H1 (cell line): ENCODE measurements at regions not wholly inside any gene's neighbourhood (a gene's known extent, or its start where the extent isn't known, plus 50 kb on each side); places are given as distances from the start of the nearest gene placed in this dataset.
"Not testable (repeated sequence)": the region's sequence is repeated elsewhere in the genome, so short reads cannot be mapped to it uniquely, and the experiment has no call there.

Source experiments
- CTCF ChIA-PET: fragments of 300-600 bp; sonication (Branson Sonifier 250); formaldehyde crosslinking; loops from one replicate; lab custom pipeline; 2021; ENCODE audit not compliant: partially characterized antibody; lab: Charles Lee
- POLR2A ChIA-PET: fragments of 300-600 bp; sonication (Branson Sonifier 250); formaldehyde crosslinking; loops from one replicate; lab custom pipeline; 2021; ENCODE audit warnings: inconsistent platforms; ENCODE audit not compliant: partially characterized antibody; lab: Charles Lee
- DNase-seq, 2 experiments: peaks; one replicate each; pipeline versions ENCODE4 v3.0.0 to v3.0.0-alpha.2; 2010 to 2022; ENCODE audit warnings: low spot score in 2 of 2, low read depth in 1 of 2, mixed read lengths in 1 of 2
- FAIRE-seq: peaks from 2 replicates; lab custom pipeline; 2011; peaks lifted over from hg19 to GRCh38; lab: Jason Lieb, UNC
- H2AFZ ChIP-seq: 2 replicates; pipeline ENCODE4 v1.8.1; 2012; ENCODE audit warnings: low read length, inconsistent platforms
- H2AK5ac ChIP-seq: 2 replicates; pipeline ENCODE4 v1.6.1; 2013; ENCODE audit warnings: low read depth, low read length
- H2BK120ac ChIP-seq: replicated peaks from 2 replicates; pipeline ENCODE3; 2013; ENCODE audit warnings: low read depth, low read length, inconsistent platforms
- H2BK12ac ChIP-seq: 2 replicates; pipeline ENCODE4 v1.6.1; 2013; ENCODE audit warnings: low read depth, low read length
- H2BK15ac ChIP-seq: 2 replicates; pipeline ENCODE4 v1.6.1; 2013; ENCODE audit warnings: low read length
- H2BK20ac ChIP-seq: 2 replicates; pipeline ENCODE4 v1.6.1; 2013; ENCODE audit warnings: low read length
- H2BK5ac ChIP-seq: 2 replicates; pipeline ENCODE4 v1.6.1; 2013; ENCODE audit warnings: low read depth, low read length
- H3K14ac ChIP-seq: 2 replicates; pipeline ENCODE4 v1.6.1; 2013; ENCODE audit warnings: inconsistent platforms; ENCODE audit not compliant: insufficient read length
- H3K18ac ChIP-seq: 2 replicates; pipeline ENCODE4 v1.6.1; 2013; ENCODE audit warnings: low read length; ENCODE audit errors: extremely low read depth
- H3K23ac ChIP-seq: 2 replicates; pipeline ENCODE4 v1.6.1; 2013; ENCODE audit warnings: inconsistent platforms; ENCODE audit not compliant: insufficient read length
- H3K23me2 ChIP-seq: 2 replicates; pipeline ENCODE4 v1.6.1; 2013; ENCODE audit warnings: low read depth, low read length
- H3K27ac ChIP-seq: 2 replicates; pipeline ENCODE4 v1.6.1; 2011; ENCODE audit warnings: low read depth, low read length, inconsistent platforms
- H3K27me3 ChIP-seq, 4 experiments: replicated peaks in 1 of 4; 1 replicate in 1 of 4; 2 replicates in 3 of 4; pipeline versions ENCODE4 v1.6.1 to v1.8.1; 2011 to 2013; ENCODE audit warnings: low read length in 3 of 4, mild to moderate bottlenecking in 3 of 4, inconsistent platforms in 2 of 4, mixed read lengths in 2 of 4, moderate library complexity in 1 of 4; ENCODE audit not compliant: control insufficient read depth in 3 of 4, insufficient read depth in 3 of 4; ENCODE audit errors: extremely low read depth in 1 of 4
- H3K36me3 ChIP-seq, 4 experiments: 2 replicates each; pipeline versions ENCODE4 v1.6.1 to v1.8.1; 2011 to 2013; ENCODE audit warnings: mild to moderate bottlenecking in 4 of 4, low read length in 3 of 4, moderate library complexity in 2 of 4, control low read depth in 1 of 4, inconsistent platforms in 1 of 4; ENCODE audit not compliant: insufficient read depth in 4 of 4, control insufficient read depth in 2 of 4
- H3K4ac ChIP-seq: replicated peaks from 2 replicates; pipeline ENCODE3; 2013; ENCODE audit warnings: low read length, low read depth, mixed read lengths, inconsistent platforms; ENCODE audit not compliant: insufficient read length
- H3K4me1 ChIP-seq, 4 experiments: replicated peaks in 1 of 4; 1 replicate in 1 of 4; 2 replicates in 3 of 4; pipeline versions ENCODE4 v1.6.1 to v1.8.1; 2011 to 2013; ENCODE audit warnings: low read length in 3 of 4, inconsistent platforms in 2 of 4, mixed read lengths in 1 of 4; ENCODE audit not compliant: insufficient read depth in 4 of 4, control insufficient read depth in 3 of 4
- H3K4me2 ChIP-seq, 2 experiments: 2 replicates each; pipeline versions ENCODE4 v1.6.1 to v1.8.1; 2011 to 2013; ENCODE audit warnings: low read depth in 2 of 2, low read length in 2 of 2, control low read depth in 1 of 2, inconsistent platforms in 1 of 2, mild to moderate bottlenecking in 1 of 2; ENCODE audit not compliant: insufficient read depth in 1 of 2
- H3K4me3 ChIP-seq, 4 experiments: fragments of 200-600, 300-600 bp in 1 of 4; sonication (generic), shearing (Covaris generic), sonication (Bioruptor Twin) in 1 of 4; 2 replicates each; pipeline versions ENCODE4 v1.5.1 to v1.8.1; 2011 to 2016; ENCODE audit warnings: low read length in 4 of 4, low read depth in 3 of 4, control low read depth in 2 of 4, inconsistent platforms in 2 of 4, mild to moderate bottlenecking in 2 of 4, mixed read lengths in 1 of 4, moderate library complexity in 1 of 4; ENCODE audit not compliant: insufficient read depth in 2 of 4; ENCODE audit errors: extremely low read depth in 1 of 4
- H3K56ac ChIP-seq: replicated peaks from 2 replicates; pipeline ENCODE3; 2013; ENCODE audit warnings: low read depth, mild to moderate bottlenecking, mixed read lengths, low read length, inconsistent platforms; ENCODE audit not compliant: insufficient read length
- H3K79me1 ChIP-seq: 2 replicates; pipeline ENCODE4 v1.6.1; 2013; ENCODE audit warnings: low read depth, low read length, control low read depth
- H3K79me2 ChIP-seq, 2 experiments: 2 replicates each; pipeline versions ENCODE4 v1.6.1 to v1.8.1; 2012 to 2013; ENCODE audit warnings: low read length in 2 of 2, mild to moderate bottlenecking in 2 of 2, inconsistent platforms in 1 of 2; ENCODE audit not compliant: insufficient read depth in 2 of 2, control insufficient read depth in 1 of 2
- H3K9ac ChIP-seq, 4 experiments: replicated peaks in 1 of 4; 1 replicate in 1 of 4; 2 replicates in 3 of 4; pipeline versions ENCODE4 v1.6.1 to v1.8.1; 2011 to 2013; ENCODE audit warnings: low read depth in 3 of 4, low read length in 3 of 4, control low read depth in 2 of 4, mild to moderate bottlenecking in 2 of 4, moderate library complexity in 2 of 4, inconsistent platforms in 1 of 4; ENCODE audit errors: extremely low read depth in 1 of 4
- H3K9me3 ChIP-seq, 2 experiments: 2 replicates each; pipeline versions ENCODE4 v1.6.1 to v1.8.1; 2012 to 2013; ENCODE audit warnings: mild to moderate bottlenecking in 2 of 2, moderate library complexity in 2 of 2, control low read depth in 1 of 2, inconsistent platforms in 1 of 2, low read depth in 1 of 2, low read length in 1 of 2, mixed read lengths in 1 of 2; ENCODE audit not compliant: insufficient read depth in 2 of 2
- H4K20me1 ChIP-seq, 2 experiments: replicated peaks in 1 of 2; 2 replicates each; pipeline versions ENCODE3 to v1.8.1; 2011 to 2013; ENCODE audit warnings: inconsistent platforms in 2 of 2, low read length in 2 of 2, mild to moderate bottlenecking in 1 of 2; ENCODE audit not compliant: insufficient read depth in 2 of 2, control insufficient read depth in 1 of 2
- H4K5ac ChIP-seq: 2 replicates; pipeline ENCODE4 v1.6.1; 2013; ENCODE audit warnings: low read length, low read depth, mixed read lengths, inconsistent platforms; ENCODE audit not compliant: insufficient read length
- H4K8ac ChIP-seq: 2 replicates; pipeline ENCODE4 v1.8.0; 2013; ENCODE audit warnings: mild to moderate bottlenecking, moderate library complexity, low read length, inconsistent platforms; ENCODE audit not compliant: insufficient read depth; ENCODE audit errors: extremely low read depth
- H4K91ac ChIP-seq: replicated peaks from 2 replicates; pipeline ENCODE3; 2013; ENCODE audit warnings: low read length, mixed read lengths, inconsistent platforms; ENCODE audit not compliant: insufficient read length
- BRCA1 ChIP-seq: IDR thresholded peaks from 2 replicates; pipeline ENCODE4 v1.6.1; 2012; ENCODE audit warnings: low read depth, low read length, improper control_type of control experiment
- CREB1 ChIP-seq: IDR thresholded peaks from 2 replicates; pipeline ENCODE4 v1.6.1; 2012; ENCODE audit warnings: inconsistent platforms
- FOSL1 ChIP-seq: IDR thresholded peaks from 2 replicates; pipeline ENCODE4 v1.6.1; 2011; ENCODE audit warnings: mild to moderate bottlenecking, low read depth, low read length, moderate library complexity; ENCODE audit not compliant: insufficient read depth
- GABPA ChIP-seq: IDR thresholded peaks from 2 replicates; pipeline ENCODE4 v1.6.1; 2011; ENCODE audit warnings: mild to moderate bottlenecking, low read length, moderate library complexity, borderline replicate concordance; ENCODE audit not compliant: insufficient read depth
- POLR2A ChIP-seq, 2 experiments: IDR thresholded peaks; 1 replicate in 1 of 2; 2 replicates in 1 of 2; pipeline ENCODE4 v1.6.1; 2011; ENCODE audit warnings: low read depth in 2 of 2, low read length in 2 of 2, mild to moderate bottlenecking in 2 of 2; ENCODE audit errors: control extremely low read depth in 1 of 2
- RAD21 ChIP-seq, 2 experiments: IDR thresholded peaks in 1 of 2; conservative IDR thresholded peaks in 1 of 2; 2 replicates each; pipeline ENCODE4 v1.6.1; 2011; ENCODE audit warnings: low read depth in 2 of 2, low read length in 2 of 2, improper control_type of control experiment in 1 of 2, inconsistent platforms in 1 of 2, mild to moderate bottlenecking in 1 of 2, moderate library complexity in 1 of 2
- RBBP5 ChIP-seq: IDR thresholded peaks from 2 replicates; pipeline ENCODE4 v1.7.1; 2012; ENCODE audit warnings: low read depth, mild to moderate bottlenecking, inconsistent platforms, low read length, moderate library complexity, borderline replicate concordance
- TBP ChIP-seq: IDR thresholded peaks from 2 replicates; pipeline ENCODE4 v1.6.1; 2011; ENCODE audit warnings: low read depth, low read length, improper control_type of control experiment
- WGBS, 2 experiments: shearing (Covaris generic) in 1 of 2; methylation state at CpG; one replicate each; pipeline versions ENCODE4 v1.1.6 to v1.1.7; 2013 to 2015; ENCODE audit warnings: low lambda C conversion rate in 2 of 2, mixed read lengths in 2 of 2, inconsistent platforms in 1 of 2, low coverage in 1 of 2, missing lambda C conversion rate in 1 of 2; ENCODE audit not compliant: insufficient replicate concordance in 2 of 2, insufficient coverage in 1 of 2, insufficient read length in 1 of 2; ENCODE audit errors: extremely low coverage in 1 of 2, missing lambda C conversion rate in 1 of 2; 5-methylcytosine and 5-hydroxymethylcytosine counted together
- TF ChIP-seq, protein P1 (sequence below): IDR thresholded peaks from 2 replicates; pipeline ENCODE4 v1.6.1; 2012; ENCODE audit warnings: low read length, inconsistent platforms

DNA sequence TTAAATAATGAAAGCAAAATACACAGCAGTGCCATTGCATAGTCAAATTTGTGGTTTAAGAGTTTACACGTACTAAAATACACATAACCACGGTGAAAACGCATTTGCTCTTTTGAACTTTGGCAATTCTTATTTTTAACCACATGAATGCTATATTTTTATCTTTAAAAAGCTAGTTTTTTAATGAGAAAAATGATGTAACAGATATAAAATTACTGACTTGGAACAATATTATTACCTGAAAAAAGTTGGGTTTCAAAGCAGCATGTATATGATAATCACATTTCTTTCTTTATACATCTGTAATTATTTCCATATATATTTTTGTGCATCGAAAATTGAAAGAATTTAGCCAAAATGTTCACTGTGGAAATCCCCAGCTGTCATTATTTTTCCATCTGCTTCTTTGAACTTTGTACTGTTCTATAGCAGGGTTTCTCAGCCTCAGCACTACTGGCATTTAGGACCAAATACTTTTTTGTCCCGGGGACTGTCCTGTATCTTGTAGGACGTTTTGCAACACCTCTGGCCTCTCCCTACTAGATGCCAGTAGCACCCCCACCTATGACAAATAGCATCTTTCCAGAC lies 75.9 kb upstream of the CAB39 start (continued):
- TF ChIP-seq, protein P1, sequence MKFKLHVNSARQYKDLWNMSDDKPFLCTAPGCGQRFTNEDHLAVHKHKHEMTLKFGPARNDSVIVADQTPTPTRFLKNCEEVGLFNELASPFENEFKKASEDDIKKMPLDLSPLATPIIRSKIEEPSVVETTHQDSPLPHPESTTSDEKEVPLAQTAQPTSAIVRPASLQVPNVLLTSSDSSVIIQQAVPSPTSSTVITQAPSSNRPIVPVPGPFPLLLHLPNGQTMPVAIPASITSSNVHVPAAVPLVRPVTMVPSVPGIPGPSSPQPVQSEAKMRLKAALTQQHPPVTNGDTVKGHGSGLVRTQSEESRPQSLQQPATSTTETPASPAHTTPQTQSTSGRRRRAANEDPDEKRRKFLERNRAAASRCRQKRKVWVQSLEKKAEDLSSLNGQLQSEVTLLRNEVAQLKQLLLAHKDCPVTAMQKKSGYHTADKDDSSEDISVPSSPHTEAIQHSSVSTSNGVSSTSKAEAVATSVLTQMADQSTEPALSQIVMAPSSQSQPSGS = no peak
- no peak for TF ChIP-seq GABPA
- TF ChIP-seq FOSL1 = no peak
- no peak for TF ChIP-seq BRCA1
- no peak for TF ChIP-seq RBBP5
- no peak for TF ChIP-seq POLR2A (IDR thresholded peaks at IDR 0.05; ENCODE audit: control extremely low read depth in 1 of 2, low read depth in 2 of 2, low read length in 2 of 2)
- no peak for TF ChIP-seq RAD21 (IDR thresholded peaks at IDR 0.05 in 1 of 2, conservative IDR thresholded peaks at IDR 0.05 in 1 of 2; ENCODE audit: low read depth in 2 of 2, low read length in 2 of 2)
- no peak for TF ChIP-seq TBP
- no peak for TF ChIP-seq CREB1

DNA sequence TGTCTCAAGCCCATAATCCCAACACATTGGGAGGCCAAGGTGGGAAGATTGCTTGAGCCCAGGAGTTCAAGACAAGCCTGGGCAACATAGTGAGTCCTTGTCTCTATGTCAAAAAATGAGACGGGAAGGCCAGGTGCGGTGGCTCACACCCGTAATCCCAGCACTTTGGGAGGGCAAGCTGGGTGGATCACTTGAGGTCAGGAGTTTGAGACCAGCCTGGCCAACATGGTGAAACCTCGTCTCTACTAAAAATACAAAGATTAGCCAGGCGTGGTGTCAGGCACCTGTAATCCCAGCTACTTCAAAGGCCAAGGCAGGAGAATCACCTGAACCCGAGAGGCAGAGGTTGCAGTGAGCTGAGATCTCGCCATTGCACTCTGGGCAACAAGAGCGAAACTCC lies 75.2 kb upstream of the CAB39 start:
- H3K14ac ChIP-seq, H3K23me2 ChIP-seq, H4K8ac ChIP-seq, H3K18ac ChIP-seq, H4K91ac ChIP-seq, H3K23ac ChIP-seq, H3K4me2 ChIP-seq, DNase-seq, H2BK120ac ChIP-seq, H3K27me3 ChIP-seq, H3K79me2 ChIP-seq, H3K36me3 ChIP-seq, H3K79me1 ChIP-seq, H4K5ac ChIP-seq, POLR2A ChIA-PET, H2BK5ac ChIP-seq, H3K27ac ChIP-seq, H3K4me1 ChIP-seq, H4K20me1 ChIP-seq, H2BK12ac ChIP-seq, H3K9me3 ChIP-seq, H2BK20ac ChIP-seq, FAIRE-seq, H2AK5ac ChIP-seq, H3K4ac ChIP-seq, H3K9ac ChIP-seq, H3K4me3 ChIP-seq, H3K56ac ChIP-seq: not testable (repeated sequence)
- 80% methylated on average over 7 of the region's 8 CpGs; no CpG with 5 or more reads in 1 of the 2 experiments for WGBS, 2 experiments
- CTCF ChIA-PET = interaction anchor here (1.6 kb wide), 1 partner anchor 14 kb away, joined by 3 read pairs; no protein-coding TSS in a partner anchor
- Histone ChIP-seq H2BK15ac (0 out of 2 replicates have a peak overlapping the region, but pooled peaks have one; percentile 46), H2AFZ (0 out of 2 replicates have a peak overlapping the region, but pooled peaks have one; percentile 44)
